ENCODE measurements at regions not wholly inside any gene's neighbourhood (a gene's known extent, or its start where the extent isn't known, plus 50 kb on each side); places are given as distances from the start of the nearest gene placed in this dataset.
"Not testable (repeated sequence)": the region's sequence is repeated elsewhere in the genome, so short reads cannot be mapped to it uniquely, and the experiment has no call there.

- not testable (repeated sequence) for TF ChIP-seq CHD4 (IDR thresholded peaks at IDR 0.05); MAX (IDR thresholded peaks at IDR 0.05; ENCODE audit: low read depth, low read length); RB1 (IDR thresholded peaks at IDR 0.05; ENCODE audit: borderline replicate concordance); POLR2AphosphoS5 (IDR thresholded peaks at IDR 0.05; ENCODE audit: low read length); NFYB (IDR thresholded peaks at IDR 0.05; ENCODE audit: insufficient read depth, low read depth, low read length); EZH2 (IDR thresholded peaks at IDR 0.05; ENCODE audit: borderline replicate concordance, control insufficient read depth, low read depth, low read length)
These were observed 140.6 kb upstream of the KRAS start for GRCh38 chr12:25391346-25391745.
